GM21825 (cell line): ENCODE measurements at regions not wholly inside any gene's neighbourhood (a gene's known extent, or its start where the extent isn't known, plus 50 kb on each side); places are given as distances from the start of the nearest gene placed in this dataset.

Experiments
- ATAC-seq: cut with Tn5 transposase; IDR thresholded peaks from one replicate; pipeline ENCODE4 v1.9.1; 2021; ENCODE audit warnings: mild to moderate bottlenecking, moderate library complexity; ENCODE audit not compliant: unreplicated experiment

DNA sequence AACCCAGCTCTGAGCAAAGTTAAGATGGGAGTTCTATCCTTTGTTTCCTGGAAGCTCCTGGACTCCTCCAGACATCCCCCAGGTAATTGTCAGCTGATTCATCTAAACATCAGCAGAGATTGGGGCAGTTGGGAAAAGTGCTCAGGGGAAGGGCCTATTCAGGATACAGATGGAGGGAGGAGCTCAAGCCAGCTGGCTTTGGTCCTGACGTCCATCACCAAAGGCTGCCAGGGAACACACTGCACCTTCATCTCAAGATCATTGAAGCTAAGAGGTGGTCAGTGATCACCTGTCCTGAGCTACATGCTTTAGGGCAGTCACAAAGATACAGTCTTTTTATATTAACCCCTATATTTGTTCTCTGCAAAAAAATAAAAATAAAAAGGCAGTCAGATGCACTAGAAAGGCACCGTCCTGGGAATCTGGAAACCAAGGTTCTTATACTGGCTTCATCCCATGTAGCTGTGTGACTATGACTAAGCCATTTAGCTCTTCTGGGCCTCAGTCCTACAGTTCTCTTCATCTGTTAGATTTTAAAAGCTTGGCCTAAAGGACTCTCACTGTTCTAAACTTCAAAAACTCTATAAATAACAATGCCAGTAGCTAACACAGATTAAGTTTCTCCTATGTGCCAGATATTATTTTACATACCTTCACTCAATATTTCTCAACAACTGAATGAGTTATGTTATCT lies 446.5 kb downstream of the BCL11A start:
- ATAC-seq = no peak

DNA sequence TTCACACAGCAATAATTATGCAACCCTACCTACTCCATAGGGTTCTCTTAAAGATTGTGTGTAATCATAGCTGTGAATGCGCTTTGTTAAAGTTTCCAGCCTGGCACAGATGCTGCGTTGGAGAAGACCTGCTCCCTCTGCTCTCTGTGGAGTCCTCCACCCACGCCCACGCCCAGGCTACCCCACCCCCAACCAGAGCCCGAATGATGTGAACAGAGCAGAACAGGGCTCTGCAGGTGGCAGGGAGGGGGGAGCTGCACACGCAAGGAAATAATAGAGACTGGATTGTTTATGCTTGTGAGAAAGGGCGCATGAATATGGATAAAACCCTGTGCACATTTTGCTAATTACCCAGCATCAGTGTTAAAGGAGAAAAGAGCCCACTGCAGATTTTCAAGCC lies 447.5 kb downstream of the BCL11A start:
- no peak for ATAC-seq

DNA sequence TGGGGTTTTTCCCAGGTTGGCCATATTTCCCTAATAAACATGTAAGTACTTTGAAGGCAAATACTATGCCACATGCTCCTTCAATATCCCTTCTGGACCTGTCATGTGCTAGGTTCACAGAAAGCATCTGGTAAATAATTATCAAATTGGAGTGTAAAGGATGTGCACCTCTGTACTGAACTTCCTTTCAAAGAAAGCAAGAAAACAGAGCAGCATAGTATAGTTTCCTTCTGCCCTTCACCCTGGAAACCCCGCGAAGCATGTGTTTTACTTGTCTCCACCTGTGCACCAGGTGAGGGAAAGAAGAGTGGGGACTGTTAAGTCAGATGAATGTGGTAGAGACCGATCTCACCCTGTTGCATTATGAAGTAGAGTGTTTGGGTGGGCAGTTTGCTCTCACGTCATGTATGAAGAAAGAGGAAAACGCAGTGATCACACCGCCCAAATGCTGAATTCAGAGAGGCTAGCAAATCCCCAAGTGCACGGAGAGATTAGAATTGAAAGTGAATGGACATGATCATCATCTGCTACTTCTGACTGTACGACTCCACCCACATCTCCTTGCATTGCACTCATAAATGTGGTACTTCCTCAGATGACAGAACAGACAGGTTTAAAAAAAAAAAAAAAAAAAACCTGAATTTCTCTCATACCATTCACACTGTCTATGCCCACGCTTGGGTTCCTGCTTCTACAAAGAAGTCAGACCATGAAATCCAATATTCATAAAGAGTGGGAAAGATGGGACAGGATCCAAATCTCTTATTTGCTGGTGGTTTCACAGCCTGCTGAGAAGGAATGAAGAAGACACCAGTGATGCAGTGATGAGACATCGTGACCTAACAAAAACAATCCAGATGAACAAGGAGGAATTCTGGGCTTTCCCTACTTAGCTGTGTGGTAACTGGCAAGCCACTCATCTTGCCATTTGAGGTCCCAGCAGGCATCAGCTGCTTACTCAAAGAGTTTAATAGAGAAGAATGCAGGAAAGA lies 448.6 kb downstream of the BCL11A start:
- no peak for ATAC-seq

DNA sequence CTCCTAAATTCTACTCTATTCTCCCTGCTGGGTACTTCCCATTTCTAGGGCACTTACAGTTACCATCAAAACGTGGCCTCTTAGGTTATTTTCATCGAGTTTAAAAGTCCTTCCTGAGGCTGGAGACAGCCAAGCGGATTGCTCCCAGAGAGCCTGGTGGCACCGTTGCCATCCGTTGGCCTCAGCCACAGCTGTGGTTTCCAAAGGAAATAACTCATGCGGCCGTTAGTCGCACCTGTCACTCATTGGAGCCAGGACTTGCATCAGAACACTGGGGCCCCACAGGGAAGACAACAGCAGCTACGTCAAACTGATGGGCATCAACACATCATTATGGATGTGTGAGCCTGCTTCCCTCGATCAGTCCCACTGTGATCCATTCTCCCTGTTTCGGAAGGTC lies 453.4 kb downstream of the BCL11A start:
- no peak for ATAC-seq

DNA sequence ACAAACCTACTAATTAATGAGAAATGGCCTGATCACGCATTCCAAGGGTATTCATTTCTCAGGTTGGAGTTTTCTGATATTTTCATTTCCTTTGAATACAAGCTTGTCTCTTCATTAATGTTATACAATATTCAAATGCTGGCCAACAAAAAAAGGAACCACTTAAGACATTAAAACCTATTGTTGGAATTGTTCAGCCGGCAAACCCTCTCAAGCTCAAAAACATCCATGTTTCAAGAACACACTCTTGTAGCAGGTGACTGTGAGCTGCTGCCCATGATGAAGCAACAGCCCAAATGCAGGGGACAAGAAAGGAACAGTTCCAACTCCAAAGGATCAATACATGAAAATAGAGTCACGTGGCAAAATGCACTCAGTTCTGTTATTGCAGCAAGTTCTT lies 454.5 kb downstream of the BCL11A start:
- ATAC-seq = no peak

DNA sequence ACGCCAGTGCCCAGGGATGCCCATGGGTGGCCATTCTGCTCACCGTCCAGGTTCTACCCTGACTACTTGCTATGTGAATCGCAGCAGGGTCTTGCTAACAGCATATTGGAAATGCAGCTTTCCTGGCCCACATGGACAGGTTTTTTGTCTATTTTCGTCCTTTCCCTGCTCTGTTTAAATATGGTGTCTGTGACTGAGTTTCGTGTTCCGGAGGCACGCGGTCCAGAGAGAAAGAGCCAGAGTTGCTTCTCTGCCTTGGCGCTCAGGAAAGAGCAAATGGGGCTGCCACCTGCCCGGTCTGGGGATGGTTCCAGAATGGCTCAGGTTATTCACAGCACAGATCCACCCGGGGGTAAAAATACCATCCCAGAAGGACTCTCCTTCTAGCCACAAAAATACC lies 456.2 kb downstream of the BCL11A start:
- no peak for ATAC-seq

DNA sequence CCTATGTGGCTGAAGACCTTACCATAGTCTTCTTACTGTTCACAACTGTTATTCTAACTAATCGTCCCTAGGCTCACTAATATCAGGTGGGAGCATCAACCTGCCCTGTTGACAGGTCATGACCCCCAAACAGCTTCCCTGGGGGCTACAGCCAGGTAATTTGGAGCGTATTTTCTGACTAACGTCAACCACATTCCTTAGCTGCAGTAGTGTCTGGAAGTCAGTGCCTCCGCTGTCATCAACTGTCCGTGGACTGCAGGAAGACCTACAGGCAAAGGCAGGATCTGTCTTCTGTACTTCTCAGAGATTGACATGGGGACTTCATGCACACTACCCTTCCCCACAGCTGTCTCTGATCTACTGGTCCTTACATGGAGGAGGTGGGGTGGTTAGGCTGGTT lies 456.9 kb downstream of the BCL11A start:
- no peak for ATAC-seq

DNA sequence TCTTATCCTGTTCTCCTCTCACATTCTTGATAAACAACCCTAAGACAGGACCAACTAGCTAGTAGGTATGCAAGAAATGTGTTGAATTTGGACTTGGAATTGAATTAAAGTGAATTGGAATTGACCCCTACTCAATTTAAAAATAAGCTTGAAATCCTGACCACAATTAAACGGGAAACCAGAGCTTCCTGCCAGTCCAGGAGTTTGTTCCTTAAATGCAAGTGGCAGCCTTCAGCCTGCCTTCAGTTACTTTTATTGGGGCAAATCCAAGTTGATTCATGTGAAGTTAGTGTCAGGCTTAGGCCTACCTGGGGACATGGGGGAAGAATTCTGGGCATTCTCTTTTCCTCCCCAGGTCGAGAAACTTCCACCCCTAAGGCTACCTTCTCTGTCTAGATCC lies 457.6 kb downstream of the BCL11A start:
- no peak for ATAC-seq

DNA sequence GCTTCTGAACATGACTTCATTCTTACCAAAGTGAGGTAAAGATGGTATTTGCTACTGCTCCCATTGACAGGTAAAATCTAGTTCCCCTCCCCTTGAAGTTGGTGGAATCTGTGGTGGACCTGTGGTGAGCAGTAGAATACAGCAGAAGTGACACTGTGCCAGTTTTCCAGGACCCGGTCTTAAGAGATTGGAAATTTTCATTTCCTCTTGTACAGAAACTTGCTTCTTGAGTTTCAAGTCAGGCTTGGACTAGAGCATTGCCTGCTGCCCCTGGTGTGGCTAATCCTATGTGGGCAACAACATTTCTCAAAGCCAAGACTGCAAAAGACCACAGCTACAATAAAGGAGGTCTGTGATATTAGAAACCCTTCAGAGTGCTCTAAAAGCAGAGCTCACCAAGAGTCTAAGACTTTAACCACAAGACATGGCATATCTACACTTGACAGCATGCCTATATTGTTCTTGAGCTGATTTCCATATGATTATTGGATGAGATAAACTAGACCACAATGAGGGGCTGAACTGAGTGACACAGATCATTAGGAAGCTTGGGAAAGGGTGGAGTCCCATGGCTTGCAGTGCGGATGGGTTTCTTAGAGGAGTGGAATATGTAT lies 458.1 kb downstream of the BCL11A start:
- no peak for ATAC-seq

DNA sequence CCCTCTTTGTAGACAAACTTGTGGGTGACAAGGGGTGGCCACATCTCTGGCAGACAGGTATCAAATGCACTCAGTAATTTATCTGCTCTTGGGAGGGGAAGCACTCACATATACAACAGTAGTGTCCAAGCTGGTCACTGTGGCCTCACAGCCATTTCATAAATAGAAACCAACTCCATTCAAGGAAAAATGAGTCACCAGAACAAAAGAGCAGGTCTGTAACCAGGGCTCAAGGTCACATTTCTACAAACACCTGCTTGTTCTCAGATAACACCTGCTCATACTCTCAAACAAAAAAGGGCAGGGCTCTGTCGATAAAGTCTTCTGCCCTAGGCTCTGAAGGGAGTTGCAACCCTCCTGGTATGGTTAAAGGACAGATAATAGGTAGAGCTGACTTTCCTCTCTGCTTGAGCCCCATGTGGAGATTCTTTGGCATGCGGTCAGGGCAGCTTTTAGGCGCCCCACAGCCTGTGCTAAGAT lies 459.0 kb downstream of the BCL11A start:
- no peak for ATAC-seq

DNA sequence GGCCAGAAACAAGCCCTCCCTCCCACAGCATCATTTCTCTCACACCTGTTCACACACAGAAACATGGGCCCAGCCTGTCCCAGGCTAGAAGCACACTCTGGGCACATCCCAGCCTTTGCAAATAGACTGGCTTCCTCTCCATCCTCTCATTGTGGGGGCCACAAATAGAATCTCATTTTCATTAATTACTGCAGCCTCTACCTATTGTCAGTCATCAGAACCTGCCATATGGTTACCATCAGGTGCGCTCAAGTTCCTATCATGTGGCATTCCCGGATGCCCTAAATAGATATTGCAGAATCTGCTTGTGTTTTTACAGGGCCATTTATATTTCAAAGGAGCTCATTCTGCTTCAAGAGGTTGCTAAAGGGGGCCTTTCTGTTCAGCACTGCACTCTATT lies 460.7 kb downstream of the BCL11A start:
- ATAC-seq = no peak

DNA sequence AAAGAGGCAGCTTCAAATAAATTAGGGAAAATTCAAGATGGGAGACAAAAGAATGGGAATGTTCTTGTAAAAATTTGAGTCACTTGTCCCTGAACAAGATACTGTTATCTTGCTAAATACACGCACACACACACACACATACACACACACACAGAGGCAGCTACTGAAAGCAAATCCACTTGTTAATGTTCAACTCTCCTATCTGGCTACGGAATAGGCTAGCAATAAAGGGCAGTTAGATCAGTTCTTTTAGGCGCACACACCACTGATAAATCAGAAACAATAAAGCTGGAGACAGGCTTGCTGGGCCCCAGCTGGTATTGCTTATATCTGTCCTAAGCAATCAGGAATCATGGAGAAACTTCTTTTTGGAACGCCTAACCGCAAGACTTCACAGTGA lies 461.6 kb downstream of the BCL11A start:
- ATAC-seq = no peak

DNA sequence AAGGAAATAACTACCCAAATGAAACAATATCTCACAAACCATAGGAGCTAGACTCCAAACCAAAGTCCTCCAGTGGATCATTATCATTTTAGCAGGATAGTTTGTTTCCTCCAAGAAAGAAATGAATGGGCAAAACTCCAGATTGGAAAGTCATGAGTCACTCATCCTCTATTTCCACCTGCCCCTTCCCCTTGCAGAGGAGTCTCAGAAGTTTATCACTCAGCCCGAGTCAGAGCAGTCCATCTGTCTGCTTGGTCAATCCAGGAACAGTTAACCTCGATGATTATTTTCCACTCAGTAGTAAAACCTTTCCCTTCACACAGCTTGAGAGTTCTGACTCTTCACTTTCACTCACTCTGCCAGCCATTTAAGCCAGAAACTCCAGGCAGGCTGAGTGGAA lies 462.2 kb downstream of the BCL11A start:
- ATAC-seq = no peak

DNA sequence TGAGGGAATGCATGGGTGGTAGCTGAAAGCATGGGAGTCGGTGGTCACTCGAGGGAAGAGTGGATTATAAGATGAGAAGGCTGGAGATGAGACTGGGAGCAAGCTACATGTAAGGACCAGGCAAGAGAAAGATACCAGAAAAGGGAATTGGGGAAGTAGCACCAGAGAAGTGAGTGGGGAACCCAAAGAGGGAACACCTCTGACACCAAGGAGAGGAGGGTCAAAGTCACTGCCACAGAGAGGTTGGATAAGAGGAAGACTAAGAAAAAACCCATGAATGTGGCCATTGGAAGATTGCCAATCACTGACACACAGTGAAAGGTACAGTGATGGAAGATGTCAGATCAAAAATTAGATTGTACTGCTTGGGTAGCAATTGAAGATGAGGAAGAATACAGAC lies 473.9 kb downstream of the BCL11A start:
- no peak for ATAC-seq

DNA sequence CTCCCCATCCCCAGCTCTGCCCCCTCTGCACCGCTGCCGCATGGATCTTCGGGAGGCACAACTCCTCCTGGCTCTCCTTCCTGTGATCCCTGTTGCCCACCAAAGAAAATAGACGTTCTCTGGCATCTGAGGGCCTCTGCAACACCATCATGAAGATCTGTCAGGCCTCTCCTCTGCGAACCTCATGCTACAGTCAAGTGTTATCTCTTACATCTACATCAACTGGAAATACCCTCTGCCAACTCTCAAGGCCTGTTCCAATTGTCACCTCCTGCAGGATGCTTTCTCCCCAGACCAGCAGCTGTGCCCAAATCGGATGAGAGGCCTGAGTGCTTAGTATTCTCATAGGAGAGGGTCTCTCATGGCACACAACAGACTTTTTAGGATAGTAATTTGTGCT lies 478.4 kb downstream of the BCL11A start:
- ATAC-seq = no peak

DNA sequence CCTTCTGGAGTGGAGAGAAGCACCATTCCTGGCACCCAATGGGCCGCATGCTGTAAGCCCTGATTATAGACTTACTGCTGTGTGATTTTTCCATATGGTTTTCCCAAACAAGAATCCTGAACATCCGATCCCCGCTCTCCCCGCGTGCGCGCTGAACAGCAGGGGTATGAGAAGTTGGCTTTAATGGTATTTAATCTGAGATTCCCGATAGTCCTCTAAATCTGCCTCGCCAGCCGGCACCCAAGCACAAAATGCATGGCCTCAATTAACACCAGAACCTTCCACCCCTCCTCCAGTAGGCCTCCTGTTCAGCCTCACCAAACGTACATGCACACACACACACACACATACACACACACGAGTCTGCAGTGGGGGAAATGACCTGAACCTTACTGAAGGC lies 480.3 kb downstream of the BCL11A start:
- ATAC-seq = no peak

DNA sequence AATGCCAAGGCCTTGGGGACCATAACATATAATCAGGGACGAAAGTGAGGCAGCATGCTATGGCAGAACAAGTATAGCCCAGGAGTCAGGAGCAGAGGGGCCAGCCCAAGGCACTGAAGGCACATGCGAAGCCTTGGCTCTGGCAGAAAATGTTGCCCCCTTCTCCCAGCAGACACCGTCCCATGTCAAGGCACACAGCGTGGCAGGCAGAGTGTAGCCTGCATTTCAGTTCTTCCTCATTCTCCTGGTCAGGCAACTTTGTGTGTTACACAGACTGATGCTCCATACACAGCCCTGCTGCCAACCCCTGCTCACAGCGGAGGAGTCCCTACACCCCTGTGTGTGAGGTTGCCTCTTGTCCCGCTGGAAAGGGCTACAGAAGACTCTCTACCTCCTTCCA lies 480.8 kb downstream of the BCL11A start:
- ATAC-seq = no peak

DNA sequence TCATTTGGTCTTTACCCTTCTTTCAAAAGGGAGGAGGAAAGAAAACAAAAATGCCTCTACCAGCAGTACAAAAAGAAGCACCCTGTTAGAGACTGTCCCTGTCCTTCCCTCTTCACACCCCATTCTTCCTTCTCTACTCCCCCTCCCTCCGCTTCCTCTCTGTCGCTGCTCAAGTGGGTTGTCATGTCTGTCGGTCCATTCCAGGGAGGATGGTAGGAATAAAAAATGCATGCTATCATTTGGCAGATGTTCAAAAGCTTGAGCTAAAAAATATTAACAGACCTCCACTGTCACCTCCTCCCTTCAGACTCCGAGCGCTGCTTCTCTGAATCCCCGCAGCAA lies 482.0 kb downstream of the BCL11A start:
- ATAC-seq = no peak

DNA sequence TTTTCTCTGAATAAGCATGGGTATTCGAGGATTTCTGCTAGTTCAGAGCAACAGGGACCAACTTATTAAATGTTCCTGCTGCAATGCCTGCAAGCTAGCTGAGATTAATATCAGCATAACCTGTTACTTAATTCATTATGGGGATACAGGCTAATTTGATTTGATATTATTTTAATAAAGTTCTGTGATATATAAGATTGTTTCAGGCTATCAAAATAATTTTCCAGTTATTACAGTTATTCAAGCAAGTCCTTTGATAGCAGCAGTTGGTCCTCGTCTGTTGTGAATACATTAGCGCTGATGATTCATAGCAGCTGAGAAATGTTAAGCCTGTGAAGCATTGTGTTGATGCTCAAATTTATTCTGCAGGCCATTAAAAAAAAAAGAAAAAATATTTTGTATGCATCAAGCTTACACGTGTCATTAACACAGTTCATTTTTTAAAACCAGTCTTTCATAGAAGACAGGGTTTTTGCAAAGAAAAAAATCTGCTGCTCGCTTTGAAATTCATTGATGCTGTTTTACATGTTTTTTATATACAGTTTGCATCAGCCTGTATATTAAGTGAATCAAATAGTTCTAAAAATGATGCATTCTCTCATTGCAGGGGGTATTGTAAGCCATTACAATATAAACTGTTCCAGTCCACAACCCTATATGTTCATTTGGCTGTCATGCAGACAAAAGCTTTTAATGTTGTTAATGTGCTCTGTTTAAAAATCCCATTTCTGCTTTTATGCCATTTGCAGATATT lies 482.5 kb downstream of the BCL11A start:
- no peak for ATAC-seq

DNA sequence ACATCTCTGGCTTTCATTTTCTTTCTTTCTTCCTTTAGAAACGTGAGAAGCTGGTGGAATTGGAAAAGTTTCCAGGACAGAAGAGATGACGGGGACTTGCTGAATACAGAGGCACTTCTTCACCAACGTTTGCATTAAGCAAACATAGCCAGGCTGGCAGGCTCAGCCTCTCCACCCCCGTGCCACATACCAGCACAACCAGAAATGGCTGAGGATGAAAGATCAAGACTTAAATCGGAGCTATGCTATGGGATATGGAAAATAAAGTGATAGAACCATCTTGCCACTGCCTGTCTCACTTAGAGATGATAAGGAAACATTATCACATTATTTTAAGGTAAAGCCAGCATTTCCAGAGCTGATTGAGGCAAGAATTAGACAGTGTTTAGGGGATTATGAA lies 483.3 kb downstream of the BCL11A start:
- ATAC-seq = no peak

DNA sequence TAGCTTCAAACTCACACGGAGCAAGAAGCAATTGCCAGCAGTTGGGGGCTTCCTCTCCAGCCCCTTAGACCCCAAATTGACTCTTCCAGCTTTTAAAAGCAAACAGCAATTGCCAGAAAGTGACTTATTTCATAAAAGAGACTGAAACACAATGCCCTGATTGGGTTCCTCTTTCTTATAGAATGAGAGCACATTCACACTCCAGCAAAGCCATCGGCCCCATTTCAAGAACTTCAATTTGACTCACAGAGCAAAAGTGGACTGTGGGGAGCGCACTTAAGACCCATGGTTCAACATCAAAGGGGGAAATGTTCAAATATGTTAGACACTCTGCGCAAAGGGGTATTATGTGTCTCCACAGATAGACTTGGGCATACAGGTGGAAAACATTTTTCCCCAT lies 484.7 kb downstream of the BCL11A start:
- ATAC-seq = no peak
